Fibroblast of mammary gland (primary cell): ENCODE measurements at regions not wholly inside any gene's neighbourhood (a gene's known extent, or its start where the extent isn't known, plus 50 kb on each side); places are given as distances from the start of the nearest gene placed in this dataset.
A peak's percentile ranks its signal among the peaks of the same experiment; 100 is the strongest.

Experiments
- DNase-seq: peaks from one replicate; pipeline ENCODE4 v3.0.0-alpha.2; 2010; ENCODE audit warnings: low read depth
- H3K4me3 ChIP-seq: 2 replicates; pipeline ENCODE4 v1.5.1; 2011; ENCODE audit warnings: low read depth, mild to moderate bottlenecking, low read length, moderate library complexity; ENCODE audit not compliant: control insufficient read depth
- TF ChIP-seq, protein P1 (sequence below): conservative IDR thresholded peaks from 2 replicates; pipeline ENCODE4 v1.5.1; 2011; ENCODE audit warnings: low read depth, low read length, inconsistent platforms; ENCODE audit not compliant: control insufficient read depth, insufficient read depth

GRCh38 chr18:77369644-77370043 lies 120.0 kb downstream of the GALR1 start:
- DNase-seq: peak; percentile 11
- TF ChIP-seq, protein P1, sequence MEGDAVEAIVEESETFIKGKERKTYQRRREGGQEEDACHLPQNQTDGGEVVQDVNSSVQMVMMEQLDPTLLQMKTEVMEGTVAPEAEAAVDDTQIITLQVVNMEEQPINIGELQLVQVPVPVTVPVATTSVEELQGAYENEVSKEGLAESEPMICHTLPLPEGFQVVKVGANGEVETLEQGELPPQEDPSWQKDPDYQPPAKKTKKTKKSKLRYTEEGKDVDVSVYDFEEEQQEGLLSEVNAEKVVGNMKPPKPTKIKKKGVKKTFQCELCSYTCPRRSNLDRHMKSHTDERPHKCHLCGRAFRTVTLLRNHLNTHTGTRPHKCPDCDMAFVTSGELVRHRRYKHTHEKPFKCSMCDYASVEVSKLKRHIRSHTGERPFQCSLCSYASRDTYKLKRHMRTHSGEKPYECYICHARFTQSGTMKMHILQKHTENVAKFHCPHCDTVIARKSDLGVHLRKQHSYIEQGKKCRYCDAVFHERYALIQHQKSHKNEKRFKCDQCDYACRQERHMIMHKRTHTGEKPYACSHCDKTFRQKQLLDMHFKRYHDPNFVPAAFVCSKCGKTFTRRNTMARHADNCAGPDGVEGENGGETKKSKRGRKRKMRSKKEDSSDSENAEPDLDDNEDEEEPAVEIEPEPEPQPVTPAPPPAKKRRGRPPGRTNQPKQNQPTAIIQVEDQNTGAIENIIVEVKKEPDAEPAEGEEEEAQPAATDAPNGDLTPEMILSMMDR: no peak
- no peak overlapping the region for H3K4me3 ChIP-seq

GRCh38 chr18:77373730-77374445 lies 124.2 kb downstream of the GALR1 start:
- TF ChIP-seq, protein P1: no peak
- H3K4me3 ChIP-seq: no peak overlapping the region
- DNase-seq: no peak

DNA sequence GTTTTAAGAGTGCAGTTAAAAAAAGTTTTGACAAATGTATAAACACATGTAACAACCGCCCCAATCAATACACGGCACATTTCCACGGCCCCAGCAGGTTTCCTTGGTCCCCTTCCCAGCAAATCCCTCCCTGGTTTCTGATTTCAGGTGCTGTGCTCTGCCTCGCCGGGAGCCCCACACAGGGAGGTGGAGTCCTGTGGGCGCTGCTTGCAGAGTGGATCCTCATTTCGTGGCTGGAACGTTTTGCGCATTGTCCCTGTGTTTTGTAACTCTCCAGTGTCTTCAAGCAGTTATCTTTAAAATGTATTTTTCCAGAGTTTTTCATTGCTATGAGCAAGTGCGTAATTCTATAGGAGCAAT lies 124.8 kb downstream of the GALR1 start:
- H3K4me3 ChIP-seq: no peak overlapping the region
- TF ChIP-seq, protein P1: no peak
- DNase-seq: no peak

DNA sequence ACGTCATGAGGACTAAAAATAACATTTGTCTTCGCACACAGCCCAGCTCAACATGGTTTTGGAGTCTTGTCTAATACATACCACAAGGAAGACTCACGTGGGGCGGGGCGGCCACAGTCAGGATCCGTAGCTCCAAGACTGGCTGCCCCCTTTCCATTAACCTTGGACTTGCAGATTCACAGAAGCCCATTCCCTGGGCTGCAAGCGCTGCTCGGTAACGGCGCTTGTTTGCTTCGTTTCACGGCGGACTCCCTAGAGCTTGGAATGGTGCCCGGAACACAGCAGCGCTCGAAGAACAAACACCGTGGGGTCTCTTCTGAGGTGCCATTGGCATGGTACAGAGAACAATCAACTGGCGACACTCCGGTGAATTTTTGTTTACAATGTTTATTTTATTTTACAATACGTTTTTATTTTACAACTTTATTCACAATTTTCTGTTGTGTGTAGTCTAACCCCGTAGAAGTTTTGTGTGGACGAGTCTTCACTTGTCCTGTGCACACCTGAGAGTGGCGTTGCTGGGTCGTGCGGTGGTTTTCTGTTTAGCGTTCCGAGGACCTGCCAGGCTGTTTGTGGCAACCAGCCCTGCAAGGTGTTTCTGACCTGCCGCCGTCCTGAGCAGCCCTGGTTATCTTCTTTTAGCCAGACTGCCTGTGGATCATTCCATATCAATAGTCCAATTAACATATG lies 126.5 kb downstream of the GALR1 start:
- H3K4me3 ChIP-seq: no peak overlapping the region
- TF ChIP-seq, protein P1: no peak
- no peak for DNase-seq

DNA sequence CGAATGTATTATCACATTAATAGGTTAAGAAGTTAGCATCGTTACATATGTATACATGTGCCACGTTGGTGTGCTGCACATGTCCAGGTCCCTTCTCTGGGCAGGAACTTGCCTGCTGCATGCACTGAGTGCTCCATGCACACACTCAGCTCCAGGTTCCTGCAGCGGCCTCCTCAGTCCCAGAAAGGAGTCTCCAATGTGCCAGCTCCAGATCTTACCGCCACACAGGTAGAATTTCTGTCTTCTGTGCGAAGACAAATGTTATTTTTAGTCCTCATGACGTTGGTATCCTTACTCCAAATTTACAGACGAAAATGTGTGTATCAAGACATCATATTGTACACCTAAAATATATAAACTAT lies 127.1 kb downstream of the GALR1 start:
- TF ChIP-seq, protein P1: no peak
- no peak for DNase-seq
- H3K4me3 ChIP-seq: no peak overlapping the region

DNA sequence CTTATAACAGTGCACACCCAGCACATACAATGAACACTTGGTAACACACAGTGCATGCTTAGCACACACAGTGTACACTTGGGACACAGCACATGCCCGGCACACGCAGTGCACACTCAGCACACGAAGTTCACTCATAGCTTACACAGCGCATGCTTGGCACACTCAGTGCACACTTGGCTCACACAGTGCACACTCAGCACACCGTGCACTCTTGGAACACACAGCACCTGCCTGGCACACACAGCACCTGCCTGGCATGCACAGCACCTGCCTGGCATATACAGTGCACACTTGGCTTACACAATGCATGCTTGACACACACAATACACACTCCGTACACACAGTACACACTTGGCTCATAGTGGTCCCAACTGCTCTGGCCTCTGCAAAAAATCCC lies 128.2 kb downstream of the GALR1 start:
- TF ChIP-seq, protein P1: no peak
- no peak overlapping the region for H3K4me3 ChIP-seq

GRCh38 chr18:77379976-77380509 lies 130.4 kb downstream of the GALR1 start:
- no peak overlapping the region for H3K4me3 ChIP-seq
- TF ChIP-seq, protein P1: no peak
- DNase-seq: no peak

More for the DNA sequence above, 128.2 kb downstream of the GALR1 start:
- DNase-seq: no peak
